Prostate gland (tissue), 2 donors: ENCODE measurements at regions not wholly inside any gene's neighbourhood (a gene's known extent, or its start where the extent isn't known, plus 50 kb on each side); places are given as distances from the start of the nearest gene placed in this dataset.

Experiments
- POLR2A ChIP-seq: fragments of 450-650 bp; IDR thresholded peaks from one replicate; pipeline ENCODE4 v1.6.1; 2016; ENCODE audit warnings: antibody characterized with exemption, mild to moderate bottlenecking
- POLR2AphosphoS5 ChIP-seq: sonication (generic); formaldehyde crosslinking; IDR thresholded peaks from one replicate; pipeline ENCODE4 v1.6.1; 2017; ENCODE audit warnings: antibody characterized with exemption
- TF ChIP-seq, protein P1 (sequence below), 4 experiments: fragments of 200-600 bp in 2 of 4; fragments of 450-650 bp in 2 of 4; sonication (generic) in 2 of 4; IDR thresholded peaks; 1 replicate in 3 of 4; 2 replicates in 1 of 4; pipeline ENCODE4 v1.5.1; 2016 to 2019; ENCODE audit warnings: antibody characterized with exemption in 4 of 4, mild to moderate bottlenecking in 2 of 4, moderate library complexity in 2 of 4

DNA sequence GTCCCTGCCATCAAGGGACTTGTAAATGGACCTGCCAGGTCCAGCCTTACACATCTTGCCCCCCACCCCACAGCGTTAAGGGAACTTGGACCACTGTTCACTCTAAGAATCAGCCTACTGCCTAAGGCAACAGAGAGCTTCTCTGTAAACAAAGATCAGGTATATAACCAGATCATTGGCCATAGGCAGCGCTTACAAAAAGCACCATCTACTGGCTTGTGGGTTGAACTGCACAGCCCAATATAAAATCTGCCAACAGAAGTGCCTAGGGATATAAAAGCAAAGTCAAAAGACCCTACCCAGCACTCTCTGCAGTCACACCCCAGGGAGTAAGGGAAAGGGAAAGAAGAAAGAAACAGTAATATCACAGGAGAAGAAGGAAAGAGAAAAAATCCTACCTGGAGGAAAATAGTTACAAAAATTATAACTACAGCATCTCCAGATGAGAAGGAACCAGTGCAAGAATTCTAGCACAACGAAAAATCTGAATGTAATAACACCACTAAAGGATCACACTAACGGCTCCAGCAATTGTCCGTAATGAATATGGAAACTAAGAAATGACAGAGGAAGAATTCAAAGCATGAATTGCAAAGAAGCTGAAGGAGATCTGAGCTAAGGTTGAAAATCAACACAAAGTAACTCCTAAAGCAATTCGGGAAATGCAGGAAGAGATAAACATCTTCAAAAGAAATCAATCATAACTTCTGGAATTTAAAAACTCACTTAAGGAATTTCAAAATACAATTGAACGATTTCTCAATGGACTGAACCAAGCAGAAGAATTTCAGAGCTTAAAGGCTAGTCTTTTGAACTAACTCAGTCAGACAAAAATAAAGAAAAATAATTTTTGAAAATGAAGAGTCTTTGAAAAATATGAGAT, 95.2 kb upstream of the PCED1B start:
- TF ChIP-seq, protein P1, sequence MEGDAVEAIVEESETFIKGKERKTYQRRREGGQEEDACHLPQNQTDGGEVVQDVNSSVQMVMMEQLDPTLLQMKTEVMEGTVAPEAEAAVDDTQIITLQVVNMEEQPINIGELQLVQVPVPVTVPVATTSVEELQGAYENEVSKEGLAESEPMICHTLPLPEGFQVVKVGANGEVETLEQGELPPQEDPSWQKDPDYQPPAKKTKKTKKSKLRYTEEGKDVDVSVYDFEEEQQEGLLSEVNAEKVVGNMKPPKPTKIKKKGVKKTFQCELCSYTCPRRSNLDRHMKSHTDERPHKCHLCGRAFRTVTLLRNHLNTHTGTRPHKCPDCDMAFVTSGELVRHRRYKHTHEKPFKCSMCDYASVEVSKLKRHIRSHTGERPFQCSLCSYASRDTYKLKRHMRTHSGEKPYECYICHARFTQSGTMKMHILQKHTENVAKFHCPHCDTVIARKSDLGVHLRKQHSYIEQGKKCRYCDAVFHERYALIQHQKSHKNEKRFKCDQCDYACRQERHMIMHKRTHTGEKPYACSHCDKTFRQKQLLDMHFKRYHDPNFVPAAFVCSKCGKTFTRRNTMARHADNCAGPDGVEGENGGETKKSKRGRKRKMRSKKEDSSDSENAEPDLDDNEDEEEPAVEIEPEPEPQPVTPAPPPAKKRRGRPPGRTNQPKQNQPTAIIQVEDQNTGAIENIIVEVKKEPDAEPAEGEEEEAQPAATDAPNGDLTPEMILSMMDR (IDR thresholded peaks at IDR 0.05): peak; percentile 23 to 72 (median 46)
- TF ChIP-seq POLR2A: no peak
- no peak for TF ChIP-seq POLR2AphosphoS5
